Stimulated activated CD4-positive, alpha-beta T cell treated with anti-CD3 and anti-CD28 coated beads, Interleukin-2, amount 100 ng/mL, for 48 hours (primary cell): ENCODE measurements at regions not wholly inside any gene's neighbourhood (a gene's known extent, or its start where the extent isn't known, plus 50 kb on each side); places are given as distances from the start of the nearest gene placed in this dataset.
"Not testable (repeated sequence)": the region's sequence is repeated elsewhere in the genome, so short reads cannot be mapped to it uniquely, and the experiment has no call there.

Experiments
- DNase-seq, 2 donors: peaks; one replicate each; pipeline ENCODE4 v3.0.0-alpha.2; 2020

GRCh38 chr2:72031346-72032110, 116.1 kb downstream of the CYP26B1 start:
- DNase-seq = no peak

- no peak for DNase-seq
Measured at GRCh38 chr2:72028996-72029395, 118.7 kb downstream of the CYP26B1 start.

- no peak for DNase-seq
Measured at GRCh38 chr2:72028351-72028995, 119.2 kb downstream of the CYP26B1 start.

GRCh38 chr2:72027426-72028161, 120.1 kb downstream of the CYP26B1 start:
- no peak for DNase-seq

- no peak for DNase-seq
Measured at GRCh38 chr2:72026819-72027425, 120.7 kb downstream of the CYP26B1 start.

DNA sequence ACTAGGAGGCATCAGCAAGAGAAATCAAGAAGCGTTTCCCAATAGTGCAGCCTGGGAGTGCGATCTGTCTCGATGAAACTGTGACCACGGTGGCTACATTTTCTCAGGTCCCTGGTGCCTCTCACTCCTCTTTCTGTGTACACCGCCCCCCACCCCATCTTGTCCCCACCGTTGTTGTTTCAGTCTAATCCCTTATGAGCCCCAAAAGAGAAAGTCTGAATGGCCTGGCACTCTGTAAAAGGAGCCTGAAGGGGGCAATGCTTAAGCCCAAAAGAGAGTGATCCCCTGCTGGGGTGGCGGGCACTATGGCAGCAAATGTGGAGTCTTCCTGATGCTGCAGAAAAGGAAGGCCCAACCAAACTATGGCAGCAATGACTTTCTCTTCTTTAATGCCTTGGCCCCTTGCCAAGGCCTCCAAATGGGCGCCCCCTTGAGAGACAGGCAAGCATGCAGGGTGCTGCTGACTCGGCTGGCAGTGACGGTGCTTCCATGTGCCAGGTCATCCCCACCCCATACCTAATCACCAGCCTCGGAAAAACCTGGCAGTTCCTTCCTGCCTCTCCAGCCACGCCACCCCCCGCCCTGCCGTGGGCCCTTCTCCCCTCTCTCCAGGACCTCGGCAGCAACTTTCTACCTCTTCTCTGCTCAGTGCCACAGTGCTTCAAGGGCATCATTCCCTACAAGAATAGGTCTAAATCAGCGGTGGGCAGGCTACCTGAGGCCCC, 123.0 kb downstream of the CYP26B1 start:
- no peak for DNase-seq

- DNase-seq = no peak
Measured at GRCh38 chr2:72023678-72024390, 123.8 kb downstream of the CYP26B1 start.

GRCh38 chr2:72021371-72021770, 126.3 kb downstream of the CYP26B1 start:
- DNase-seq = not testable (repeated sequence)

- DNase-seq = no peak
Measured at GRCh38 chr2:72015266-72015665, 132.4 kb downstream of the CYP26B1 start.

DNA sequence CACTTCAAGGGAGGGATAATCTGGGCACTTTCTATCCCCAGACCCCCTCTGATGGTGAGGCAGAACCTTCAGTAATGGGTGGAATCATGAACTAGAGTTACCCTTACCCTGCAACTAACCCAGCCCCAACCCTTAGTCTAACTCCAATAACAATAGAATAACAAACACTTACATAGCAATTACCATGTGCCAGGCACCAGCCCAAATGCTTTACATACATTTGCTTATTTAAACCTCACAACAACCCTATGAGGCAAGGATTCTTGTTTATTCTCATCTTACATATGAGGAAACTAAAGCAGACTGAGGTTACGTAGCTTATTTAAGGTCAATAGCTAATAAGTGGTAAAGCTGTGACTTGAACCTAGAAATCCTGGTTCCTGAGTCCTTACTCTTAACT, 132.8 kb downstream of the CYP26B1 start:
- no peak for DNase-seq

- no peak for DNase-seq
Measured at GRCh38 chr2:72013726-72014125, 133.9 kb downstream of the CYP26B1 start.

GRCh38 chr2:72012886-72013574, 134.6 kb downstream of the CYP26B1 start:
- no peak for DNase-seq

GRCh38 chr2:72011791-72012190, 135.9 kb downstream of the CYP26B1 start:
- DNase-seq = no peak

DNA sequence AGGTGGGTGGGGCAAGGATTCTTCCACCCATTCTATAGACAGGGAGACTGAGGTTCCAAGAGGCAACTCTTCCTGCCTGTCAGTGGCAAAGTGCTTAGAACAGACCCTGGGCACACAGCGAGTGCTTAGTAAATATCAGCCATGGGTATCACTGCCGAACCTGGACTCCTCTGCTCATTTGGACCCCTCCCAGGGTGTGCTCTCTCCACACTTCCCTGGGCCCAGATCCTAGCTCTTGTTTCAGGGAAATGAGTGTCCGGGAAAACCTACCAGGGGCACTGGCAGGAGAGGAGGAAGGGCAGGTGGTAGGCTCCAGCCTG, 136.3 kb downstream of the CYP26B1 start:
- no peak for DNase-seq

DNA sequence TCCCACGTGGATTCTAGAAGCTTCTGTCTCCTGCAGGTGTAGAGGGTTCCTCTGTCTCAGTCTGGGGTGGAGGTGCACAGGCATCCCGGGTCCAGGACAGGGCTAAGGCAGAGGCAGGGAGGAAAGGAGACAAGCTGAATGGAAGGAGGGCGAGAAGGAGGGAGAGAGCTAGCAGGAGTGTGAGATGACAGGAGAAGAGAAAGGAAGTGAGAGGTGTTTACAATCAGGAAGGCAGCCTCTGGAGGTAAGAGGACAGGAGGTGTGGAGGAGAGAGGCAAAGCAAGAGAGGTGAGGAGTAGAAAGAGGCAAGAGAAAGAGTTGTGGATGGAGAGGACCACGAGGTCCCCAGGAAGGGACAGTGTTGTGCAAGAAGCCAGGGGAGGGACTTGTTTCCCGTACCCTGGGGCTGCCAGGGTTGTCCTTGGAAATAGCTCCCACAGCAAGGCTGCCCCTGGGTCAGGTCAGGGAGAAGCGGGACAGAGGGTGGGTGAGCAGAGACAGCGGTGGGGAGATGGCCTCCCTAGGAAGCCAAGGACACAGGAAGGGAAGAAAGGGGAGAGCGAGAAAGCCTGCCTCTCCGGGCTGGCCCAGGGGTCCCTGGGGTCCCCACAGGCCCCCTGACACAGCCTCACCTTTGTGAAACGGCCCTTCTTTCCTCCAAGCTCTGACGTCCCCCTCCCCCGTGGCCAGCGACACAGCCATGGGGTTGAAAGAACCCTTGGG, 136.9 kb downstream of the CYP26B1 start:
- DNase-seq = no peak

DNA sequence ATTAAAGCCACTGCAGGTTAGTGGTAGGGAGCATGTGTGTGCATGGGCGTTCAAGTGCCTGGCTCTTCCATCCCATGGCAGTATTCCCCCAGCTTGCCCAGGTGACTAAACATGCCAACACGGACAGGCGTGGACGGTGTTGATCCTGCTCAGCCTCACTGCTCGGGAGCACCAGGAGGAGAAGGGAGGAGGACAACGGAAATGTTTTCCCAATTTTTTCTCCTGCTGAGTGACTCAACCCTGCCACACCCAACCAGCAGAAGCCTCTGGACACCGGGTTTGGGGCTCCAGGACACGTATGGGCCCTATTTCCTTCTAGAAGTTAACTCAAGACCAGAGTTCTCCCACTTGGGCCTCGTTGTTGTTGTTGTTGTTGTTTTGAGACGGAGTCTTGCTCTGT, 139.1 kb downstream of the CYP26B1 start:
- no peak for DNase-seq

DNA sequence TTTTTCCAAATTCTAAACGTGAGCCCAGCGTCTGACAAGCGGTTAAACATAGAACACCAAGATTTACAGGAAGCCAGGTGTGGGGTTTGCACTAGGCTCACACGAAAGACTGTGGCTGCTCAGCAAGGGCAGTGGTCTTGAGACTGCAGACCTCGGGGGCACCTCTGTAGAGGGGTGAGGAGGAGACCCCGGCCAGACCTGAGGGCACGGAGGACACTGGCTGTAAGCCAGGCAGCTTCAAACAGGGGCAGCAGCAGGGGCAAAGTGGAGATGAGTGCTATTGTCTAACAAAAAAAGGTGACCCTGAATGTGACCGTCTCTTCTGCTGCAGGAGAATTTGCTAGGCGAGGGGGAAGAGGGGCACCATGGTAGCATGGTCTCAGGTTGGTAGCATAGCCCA, 140.3 kb downstream of the CYP26B1 start:
- DNase-seq = no peak

DNA sequence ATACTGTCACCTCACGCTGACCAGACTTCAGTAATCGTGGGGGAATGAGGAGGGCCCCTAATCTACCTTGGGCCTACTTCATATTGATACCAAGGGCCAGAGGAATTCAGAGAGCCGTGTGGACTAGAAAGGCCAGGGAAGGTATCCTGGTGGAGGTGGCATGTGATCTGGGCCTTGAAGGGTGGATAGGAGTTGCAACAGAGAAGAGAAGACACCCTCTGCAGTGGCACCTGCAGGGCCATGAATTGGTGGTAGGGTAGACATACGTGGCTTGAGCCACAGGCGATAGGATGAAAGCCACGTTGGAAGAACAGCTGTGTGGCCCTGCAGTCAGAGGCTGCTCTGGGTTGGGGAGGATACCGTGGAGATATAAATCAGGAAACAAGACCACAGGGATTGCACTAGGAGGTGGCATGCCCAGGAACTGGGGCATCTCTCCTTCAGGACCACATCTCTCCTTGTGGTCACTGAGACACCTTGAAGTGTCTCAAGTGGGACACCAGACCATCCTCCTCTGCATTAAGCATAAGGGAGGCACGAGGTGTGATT, 141.4 kb downstream of the CYP26B1 start:
- no peak for DNase-seq

DNA sequence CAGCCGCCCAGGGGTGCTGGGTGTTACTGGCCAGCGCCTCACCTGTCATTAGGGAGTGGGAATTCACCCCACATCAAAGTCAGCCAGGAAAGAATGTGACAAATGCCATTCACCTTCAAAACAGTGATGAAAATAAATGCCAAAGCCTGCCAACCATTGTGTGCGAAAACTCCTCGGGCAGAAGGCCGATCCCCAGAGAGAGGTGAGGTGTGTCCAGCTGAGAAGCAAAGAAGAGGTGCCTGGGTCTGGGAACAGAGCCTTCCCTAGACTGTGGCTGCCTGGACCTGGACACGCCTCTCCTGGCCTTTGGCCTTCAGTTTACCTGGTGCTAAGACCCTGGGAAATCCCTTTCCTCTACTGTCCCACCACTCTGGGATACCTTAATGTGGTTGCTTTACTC, 142.7 kb downstream of the CYP26B1 start:
- no peak for DNase-seq

DNA sequence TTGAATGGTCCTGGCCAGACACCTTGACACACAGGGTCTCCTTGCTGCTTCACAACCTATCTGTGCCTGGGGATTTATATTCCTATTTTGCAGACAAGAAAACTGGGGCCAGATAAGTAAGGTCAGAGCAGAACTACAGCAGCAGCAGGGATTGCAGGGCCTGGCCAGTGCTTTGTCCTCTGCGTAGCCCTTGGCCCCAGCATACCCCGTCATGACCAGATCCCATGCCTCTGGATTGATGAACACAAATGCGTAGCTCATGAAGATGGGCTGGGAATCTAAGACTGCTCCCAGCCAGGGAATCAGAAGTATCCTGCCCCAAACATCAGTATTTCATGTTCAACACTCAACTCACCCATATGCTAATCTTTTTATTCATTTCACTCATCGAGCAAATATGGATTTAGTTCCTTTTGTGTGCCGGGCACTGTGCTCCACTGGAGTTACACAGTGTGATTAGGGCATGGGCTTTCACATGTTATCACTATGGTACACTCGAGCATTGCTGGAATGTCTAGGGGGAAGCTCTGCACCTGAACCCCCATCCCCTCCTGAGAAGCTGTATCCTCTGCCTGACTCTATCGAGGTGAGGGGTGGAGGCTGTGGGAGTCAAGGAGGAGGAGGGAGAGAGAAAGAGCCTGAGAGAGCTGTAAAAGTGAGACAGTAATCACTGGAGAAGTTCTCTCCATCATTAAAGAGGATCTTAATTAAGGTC, 143.3 kb downstream of the CYP26B1 start:
- DNase-seq = no peak
